Hindlimb muscle (tissue), 1 donor: ENCODE measurements at regions not wholly inside any gene's neighbourhood (a gene's known extent, or its start where the extent isn't known, plus 50 kb on each side); places are given as distances from the start of the nearest gene placed in this dataset.

ENCODE experiments used
- DNase-seq: peaks from one replicate; pipeline ENCODE4 v3.0.0-alpha.2; 2013

- no peak for DNase-seq
Measured at GRCh38 chr6:111987295-111987694, 66.6 kb upstream of the CCN6 start.

GRCh38 chr6:111988926-111989325 lies 65.0 kb upstream of the CCN6 start:
- DNase-seq = no peak

- no peak for DNase-seq
Measured at GRCh38 chr6:111989743-111990142, 64.2 kb upstream of the CCN6 start.

GRCh38 chr6:111990214-111990613 lies 63.7 kb upstream of the CCN6 start:
- no peak for DNase-seq

GRCh38 chr6:111992851-111993250 lies 61.1 kb upstream of the CCN6 start:
- no peak for DNase-seq

- no peak for DNase-seq
Measured at GRCh38 chr6:111993342-111993741, 60.6 kb upstream of the CCN6 start.

GRCh38 chr6:111994791-111995190 lies 59.1 kb upstream of the CCN6 start:
- DNase-seq = no peak

- no peak for DNase-seq
Measured at GRCh38 chr6:111995404-111995803, 58.5 kb upstream of the CCN6 start.

- no peak for DNase-seq
Measured at GRCh38 chr6:111996144-111996865, 57.6 kb upstream of the CCN6 start.

- DNase-seq = peak; percentile 89
Measured at GRCh38 chr6:111997078-111997852, 56.6 kb upstream of the CCN6 start.

GRCh38 chr6:111997853-111998208 lies 56.1 kb upstream of the CCN6 start:
- DNase-seq = peak; percentile 73

GRCh38 chr6:112002307-112002706 lies 51.6 kb upstream of the CCN6 start:
- no peak for DNase-seq
